IMR-90 (cell line): ENCODE measurements at regions not wholly inside any gene's neighbourhood (a gene's known extent, or its start where the extent isn't known, plus 50 kb on each side); places are given as distances from the start of the nearest gene placed in this dataset.

Experiments
- ATAC-seq: fragments of 200-7000 bp; cut with Tn5 transposase; 2 replicates; pipeline ENCODE4 v1.9.1; 2020; ENCODE audit warnings: low read depth, mild to moderate bottlenecking, moderate library complexity
- BruUV-seq: library from RNA; stranded (reverse); fragments of 400-500 nt; replicated peaks from 2 replicates; lab custom pipeline; 2021; lab: Mats Ljungman, UMichigan
- CTCF ChIA-PET: fragments of 300-600 bp; formaldehyde crosslinking; extraction: SDS; loops from one replicate; lab custom pipeline; 2021; ENCODE audit warnings: antibody characterized with exemption; lab: Yijun Ruan, JAX
- POLR2A ChIA-PET: fragments of 300-600 bp; sonication (Branson Sonifier 250); formaldehyde crosslinking; loops from one replicate; lab custom pipeline; 2022; ENCODE audit warnings: antibody characterized with exemption; ENCODE audit not compliant: unreplicated experiment; lab: Charles Lee
- DNase-seq: peaks from one replicate; pipeline ENCODE4 v3.0.0; 2013
- H2AFZ ChIP-seq: replicated peaks from 2 replicates; pipeline ENCODE3; 2013; ENCODE audit warnings: low read length, mild to moderate bottlenecking; ENCODE audit not compliant: poor library complexity
- H2AK5ac ChIP-seq: 2 replicates; pipeline ENCODE4 v1.6.1; 2013; ENCODE audit warnings: low read depth, low read length, inconsistent platforms
- H2AK9ac ChIP-seq: replicated peaks from 2 replicates; pipeline ENCODE3; 2013; ENCODE audit warnings: mild to moderate bottlenecking, low read depth, low read length, moderate library complexity; ENCODE audit not compliant: poor library complexity
- H2BK120ac ChIP-seq: 2 replicates; pipeline ENCODE4 v1.6.1; 2013; ENCODE audit warnings: low read depth, low read length, inconsistent platforms
- H2BK15ac ChIP-seq: 3 replicates; pipeline ENCODE4 v1.6.1; 2013; ENCODE audit warnings: low read depth, low read length, inconsistent platforms
- H2BK20ac ChIP-seq: 2 replicates; pipeline ENCODE4 v1.6.1; 2013; ENCODE audit warnings: low read depth, mild to moderate bottlenecking, inconsistent platforms, low read length, moderate library complexity
- H2BK5ac ChIP-seq: 2 replicates; pipeline ENCODE4 v1.6.1; 2013; ENCODE audit warnings: mild to moderate bottlenecking, low read depth, low read length, inconsistent platforms; ENCODE audit not compliant: poor library complexity, severe bottlenecking
- H3K14ac ChIP-seq: replicated peaks from 2 replicates; pipeline ENCODE4 v1.6.1; 2013; ENCODE audit warnings: low read depth, low read length, inconsistent platforms
- H3K18ac ChIP-seq: 2 replicates; pipeline ENCODE4 v1.6.1; 2013; ENCODE audit warnings: low read depth, low read length, control low read depth
- H3K23ac ChIP-seq: 2 replicates; pipeline ENCODE4 v1.6.1; 2013; ENCODE audit warnings: low read depth, low read length, inconsistent platforms
- H3K27ac ChIP-seq: 2 replicates; pipeline ENCODE4 v1.5.1; 2013; ENCODE audit warnings: mild to moderate bottlenecking, control low read depth, low read length; ENCODE audit not compliant: insufficient read depth
- H3K27me3 ChIP-seq: 2 replicates; pipeline ENCODE4 v1.6.1; 2013; ENCODE audit warnings: low read length; ENCODE audit not compliant: control insufficient read depth, insufficient read depth
- H3K36me3 ChIP-seq: 2 replicates; pipeline ENCODE4 v1.6.1; 2013; ENCODE audit warnings: low read length, mixed read lengths; ENCODE audit not compliant: control insufficient read depth, insufficient read depth
- H3K4ac ChIP-seq: 2 replicates; pipeline ENCODE4 v1.6.1; 2013; ENCODE audit warnings: low read depth, low read length, inconsistent platforms
- H3K4me1 ChIP-seq: 2 replicates; pipeline ENCODE4 v1.6.1; 2013; ENCODE audit warnings: low read length, mixed read lengths; ENCODE audit not compliant: control insufficient read depth, insufficient read depth
- H3K4me2 ChIP-seq: 2 replicates; pipeline ENCODE4 v1.6.1; 2013; ENCODE audit warnings: low read depth, mild to moderate bottlenecking, control low read depth, low read length, moderate library complexity
- H3K4me3 ChIP-seq: 2 replicates; pipeline ENCODE4 v1.5.1; 2013; ENCODE audit warnings: low read depth, mild to moderate bottlenecking, control low read depth, low read length, moderate library complexity; ENCODE audit not compliant: insufficient read depth
- H3K56ac ChIP-seq: 2 replicates; pipeline ENCODE4 v1.6.1; 2013; ENCODE audit warnings: low read length, inconsistent platforms; ENCODE audit not compliant: insufficient read depth; ENCODE audit errors: extremely low read depth
- H3K79me1 ChIP-seq, 2 experiments: 2 replicates each; pipeline ENCODE4 v1.6.1; 2013; ENCODE audit warnings: low read length in 2 of 2, inconsistent platforms in 1 of 2, low read depth in 1 of 2
- H3K9ac ChIP-seq: 2 replicates; pipeline ENCODE4 v1.6.1; 2013; ENCODE audit warnings: low read depth, low read length, control low read depth
- H3K9me1 ChIP-seq: 2 replicates; pipeline ENCODE4 v1.6.1; 2013; ENCODE audit warnings: low read length, inconsistent platforms; ENCODE audit not compliant: insufficient read depth
- H3K9me3 ChIP-seq: 2 replicates; pipeline ENCODE4 v1.6.1; 2013; ENCODE audit warnings: low read length; ENCODE audit not compliant: control insufficient read depth, insufficient read depth
- H4K20me1 ChIP-seq: 2 replicates; pipeline ENCODE4 v1.6.1; 2013; ENCODE audit warnings: low read length, inconsistent platforms; ENCODE audit not compliant: insufficient read depth
- H4K5ac ChIP-seq: 2 replicates; pipeline ENCODE4 v1.6.1; 2013; ENCODE audit warnings: mild to moderate bottlenecking, low read depth, low read length, control low read depth
- H4K8ac ChIP-seq, 2 experiments: 2 replicates each; pipeline ENCODE4 v1.6.1; 2013; ENCODE audit warnings: low read depth in 2 of 2, low read length in 2 of 2, control low read depth in 1 of 2, inconsistent platforms in 1 of 2
- H4K91ac ChIP-seq: 2 replicates; pipeline ENCODE4 v1.6.1; 2013; ENCODE audit warnings: low read depth, low read length, inconsistent platforms; ENCODE audit not compliant: insufficient read depth
- BHLHE40 ChIP-seq: fragments of 150-350 bp; IDR thresholded peaks from 2 replicates; pipeline ENCODE4 v1.6.1; 2016; ENCODE audit warnings: mild to moderate bottlenecking, low read depth, low read length
- CEBPB ChIP-seq: IDR thresholded peaks from 2 replicates; pipeline ENCODE4 v1.6.1; 2012; ENCODE audit warnings: low read depth, low read length, improper control_type of control experiment
- CHD1 ChIP-seq: IDR thresholded peaks from 2 replicates; pipeline ENCODE4 v1.6.1; 2012; ENCODE audit warnings: low read depth, low read length, improper control_type of control experiment
- CTCF ChIP-seq: conservative IDR thresholded peaks from 2 replicates; pipeline ENCODE4 v1.5.1; 2012; ENCODE audit warnings: mild to moderate bottlenecking, low read depth, low read length, improper control_type of control experiment
- ELK1 ChIP-seq: fragments of 150-350 bp; IDR thresholded peaks from 2 replicates; pipeline ENCODE4 v1.6.1; 2016; ENCODE audit warnings: low read depth, mild to moderate bottlenecking, low read length, moderate library complexity, borderline replicate concordance
- FOS ChIP-seq: fragments of 150-350 bp; IDR thresholded peaks from 2 replicates; pipeline ENCODE4 v1.6.1; 2016; ENCODE audit warnings: low read depth, low read length
- MAZ ChIP-seq: IDR thresholded peaks from 2 replicates; pipeline ENCODE4 v1.6.1; 2012; ENCODE audit warnings: low read depth, mild to moderate bottlenecking, low read length, improper control_type of control experiment, moderate library complexity, borderline replicate concordance
- NFE2L2 ChIP-seq: fragments of 150-350 bp; IDR thresholded peaks from 2 replicates; pipeline ENCODE4 v1.6.1; 2016; ENCODE audit warnings: low read depth, mild to moderate bottlenecking, low read length
- RCOR1 ChIP-seq: IDR thresholded peaks from 2 replicates; pipeline ENCODE4 v1.6.1; 2012; ENCODE audit warnings: mild to moderate bottlenecking, low read length, improper control_type of control experiment; ENCODE audit not compliant: insufficient replicate concordance
- RFX5 ChIP-seq: IDR thresholded peaks from 2 replicates; pipeline ENCODE4 v1.8.0; 2012; ENCODE audit warnings: low read depth, mild to moderate bottlenecking, low read length, moderate library complexity
- USF2 ChIP-seq: fragments of 150-350 bp; IDR thresholded peaks from 2 replicates; pipeline ENCODE4 v1.6.1; 2017; ENCODE audit warnings: mild to moderate bottlenecking, antibody characterized with exemption, low read length, low read depth
- whole genome bisulfite sequencing, 2 experiments: methylation state at CpG; one replicate each; pipeline versions ENCODE4 v1.1.5 to v1.1.7; 2013; ENCODE audit warnings: missing lambda C conversion rate in 2 of 2; ENCODE audit not compliant: insufficient read length in 1 of 2; ENCODE audit errors: extremely low coverage in 2 of 2; 5-methylcytosine and 5-hydroxymethylcytosine counted together
- dilution Hi-C: fragments of 300-500 bp; cut with HindIII; formaldehyde crosslinking; loops from one replicate; pipeline ENCODE4 v1.14.3; 2018; ENCODE audit warnings: low sequenced_read_pairs; ENCODE audit not compliant: unreplicated experiment
- in situ Hi-C: fragments of 300-500 bp; cut with MboI; formaldehyde crosslinking; loops from 3 replicates; pipeline ENCODE4 v1.14.3; 2019; ENCODE audit warnings: low sequenced_read_pairs, inconsistent platforms, mixed read lengths
- intact Hi-C: fragments of 100-400 bp; cut with micrococcal nuclease; formaldehyde crosslinking; loops from 2 replicates; pipeline ENCODE4 v1.10.0; 2022

- in situ Hi-C loops = no loop called here
- Histone ChIP-seq H3K4me2 (peak overlapping the region; percentile 30; the same call in 1 of the 2 replicates), H4K91ac (no peak overlapping the region)
These were observed 181.7 kb upstream of the SLC30A5 start for GRCh38 chr5:68911840-68912690.

More at GRCh38 chr5:68911840-68912690, 181.7 kb upstream of the SLC30A5 start:
- no peak overlapping the region for H3K56ac ChIP-seq
- TF ChIP-seq ELK1 = no peak
- no peak for TF ChIP-seq MAZ
- TF ChIP-seq RCOR1 = no peak
- no peak for TF ChIP-seq CEBPB
- no peak for TF ChIP-seq CTCF
- no peak for TF ChIP-seq RFX5
- no peak for TF ChIP-seq CHD1
- no peak for TF ChIP-seq USF2
- TF ChIP-seq BHLHE40 = no peak
- no peak for TF ChIP-seq FOS
- TF ChIP-seq NFE2L2 = no peak
- ChIA-PET POLR2A (no interaction called here), CTCF (no interaction called here)
- H3K14ac ChIP-seq = no peak overlapping the region
- no peak overlapping the region for H2BK120ac ChIP-seq
- H3K27ac ChIP-seq = peak overlapping the region; percentile 63; the same call in 1 of the 2 replicates
- no peaks in the 10 kb centered on the region for H3K79me1 ChIP-seq
- H4K8ac ChIP-seq = no peak overlapping the region
- WGBS, 2 experiments = 80% methylated on average over 1 of the region's 4 CpGs; no CpG with 5 or more reads in 1 of the 2 experiments
- dilution Hi-C loops = no loop called here
- no peaks in the 10 kb centered on the region for H3K27me3 ChIP-seq
- H3K9me1 ChIP-seq = no peaks in the 10 kb centered on the region
- H3K36me3 ChIP-seq = no peaks in the 10 kb centered on the region
- H2BK20ac ChIP-seq = no peak overlapping the region
- intact Hi-C loops = no loop called here
- BruUV-seq = no TSS peak
- no peak overlapping the region for H2AK5ac ChIP-seq
- H2BK5ac ChIP-seq = no peak overlapping the region
- no peak overlapping the region for H4K5ac ChIP-seq
- peaks cover 6% of the 10 kb centered on the region; the same call in 1 of the 2 replicates for H3K4me1 ChIP-seq
- H3K9ac ChIP-seq = no peak overlapping the region
- no peak overlapping the region for H2BK15ac ChIP-seq
- peak overlapping the region; percentile 12; the same call in 1 of the 2 replicates for H3K18ac ChIP-seq
- H2AK9ac ChIP-seq = no peak overlapping the region
- DNase-seq (peak; percentile 78), ATAC-seq (peak; percentile 82)
- H3K4ac ChIP-seq = no peak overlapping the region
- H2AFZ ChIP-seq = no peak overlapping the region
- H3K9me3 ChIP-seq = no peaks in the 10 kb centered on the region
- H3K23ac ChIP-seq = no peak overlapping the region
- no peaks in the 10 kb centered on the region for H4K20me1 ChIP-seq
- H3K4me3 ChIP-seq = no peak overlapping the region
